ENCODE measurements at regions not wholly inside any gene's neighbourhood (a gene's known extent, or its start where the extent isn't known, plus 50 kb on each side); places are given as distances from the start of the nearest gene placed in this dataset.

- TF ChIP-seq ZNF318 (CRISPR knock-in tag; IDR thresholded peaks at IDR 0.05) (no peak), ZNF598 (CRISPR knock-in tag; IDR thresholded peaks at IDR 0.05; ENCODE audit: borderline replicate concordance) (no peak), TOE1 (CRISPR knock-in tag; IDR thresholded peaks at IDR 0.05) (no peak), ZBTB4 (CRISPR knock-in tag; IDR thresholded peaks at IDR 0.05; ENCODE audit: borderline replicate concordance) (no peak), ARNT (IDR thresholded peaks at IDR 0.05) (no peak), YEATS4 (CRISPR knock-in tag; IDR thresholded peaks at IDR 0.05; ENCODE audit: borderline replicate concordance) (no peak)
Observed at GRCh38 chr11:39668640-39669039, 1790.8 kb downstream of the LRRC4C start (continued).
